Suprapubic skin (tissue), 4 donors: ENCODE measurements at regions not wholly inside any gene's neighbourhood (a gene's known extent, or its start where the extent isn't known, plus 50 kb on each side); places are given as distances from the start of the nearest gene placed in this dataset.

ENCODE experiments used
- DNase-seq, 2 donors: peaks; one replicate each; pipeline ENCODE4 v3.0.0-alpha.2; 2019; ENCODE audit warnings: low spot score in 2 of 2
- H3K27ac ChIP-seq: fragments of 200-600 bp; sonication (generic); one replicate; pipeline ENCODE4 v1.5.1; 2019
- H3K27me3 ChIP-seq: fragments of 200-600 bp; sonication (generic); one replicate; pipeline ENCODE4 v1.5.1; 2019
- H3K36me3 ChIP-seq: fragments of 200-600 bp; sonication (generic); one replicate; pipeline ENCODE4 v1.5.1; 2019
- H3K4me1 ChIP-seq: fragments of 200-600 bp; sonication (generic); one replicate; pipeline ENCODE4 v1.5.1; 2019
- H3K4me3 ChIP-seq: fragments of 200-600 bp; sonication (generic); one replicate; pipeline ENCODE4 v1.5.1; 2019; ENCODE audit warnings: mild to moderate bottlenecking
- H3K9me3 ChIP-seq: fragments of 200-600 bp; sonication (generic); one replicate; pipeline ENCODE4 v1.5.1; 2019
- EP300 ChIP-seq: sonication (generic); formaldehyde crosslinking; IDR thresholded peaks from one replicate; pipeline ENCODE4 v1.6.1; 2017; ENCODE audit warnings: antibody characterized with exemption
- POLR2A ChIP-seq, 2 donors: fragments of 450-650 bp; IDR thresholded peaks; one replicate each; pipeline ENCODE4 v1.6.1; 2017; ENCODE audit warnings: antibody characterized with exemption in 2 of 2, mild to moderate bottlenecking in 2 of 2, moderate library complexity in 2 of 2
- POLR2AphosphoS5 ChIP-seq, 3 donors: sonication (generic); formaldehyde crosslinking; IDR thresholded peaks; one replicate each; pipeline ENCODE4 v1.6.1; 2017; ENCODE audit warnings: antibody characterized with exemption in 3 of 3
- WGBS: methylation state at CpG from one replicate; pipeline ENCODE4 v1.1.5; 2018; 5-methylcytosine and 5-hydroxymethylcytosine counted together
- TF ChIP-seq, protein P1 (sequence below), 2 donors: fragments of 200-600 bp in 1 of 2; fragments of 450-650 bp in 1 of 2; sonication (generic) in 1 of 2; IDR thresholded peaks; one replicate each; pipeline ENCODE4 v1.5.1; 2016 to 2019; ENCODE audit warnings: antibody characterized with exemption in 2 of 2, mild to moderate bottlenecking in 1 of 2, moderate library complexity in 1 of 2

DNA sequence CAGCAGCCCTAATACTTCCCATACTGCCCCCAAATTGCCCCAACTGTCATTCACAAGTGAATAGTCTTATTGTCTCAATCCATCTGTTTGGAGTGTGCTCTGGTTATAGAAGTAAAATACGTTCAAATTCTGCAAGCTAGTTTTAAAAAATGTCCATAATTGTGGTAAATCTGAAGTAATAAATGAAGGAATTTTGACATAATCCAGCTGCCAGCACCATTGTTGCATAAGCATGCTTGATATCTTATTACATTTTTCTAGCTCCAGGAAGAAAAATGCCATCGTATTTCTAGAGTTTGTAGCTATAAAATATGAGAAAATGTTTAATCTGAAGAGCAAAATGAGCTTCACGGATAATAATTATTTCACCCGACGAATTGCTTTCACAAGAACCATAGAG is 664.7 kb downstream of the RFPL4B start:
- TF ChIP-seq POLR2A (IDR thresholded peaks at IDR 0.05) (no peak), EP300 (no peak), POLR2AphosphoS5 (IDR thresholded peaks at IDR 0.05) (no peak)
- TF ChIP-seq, protein P1, sequence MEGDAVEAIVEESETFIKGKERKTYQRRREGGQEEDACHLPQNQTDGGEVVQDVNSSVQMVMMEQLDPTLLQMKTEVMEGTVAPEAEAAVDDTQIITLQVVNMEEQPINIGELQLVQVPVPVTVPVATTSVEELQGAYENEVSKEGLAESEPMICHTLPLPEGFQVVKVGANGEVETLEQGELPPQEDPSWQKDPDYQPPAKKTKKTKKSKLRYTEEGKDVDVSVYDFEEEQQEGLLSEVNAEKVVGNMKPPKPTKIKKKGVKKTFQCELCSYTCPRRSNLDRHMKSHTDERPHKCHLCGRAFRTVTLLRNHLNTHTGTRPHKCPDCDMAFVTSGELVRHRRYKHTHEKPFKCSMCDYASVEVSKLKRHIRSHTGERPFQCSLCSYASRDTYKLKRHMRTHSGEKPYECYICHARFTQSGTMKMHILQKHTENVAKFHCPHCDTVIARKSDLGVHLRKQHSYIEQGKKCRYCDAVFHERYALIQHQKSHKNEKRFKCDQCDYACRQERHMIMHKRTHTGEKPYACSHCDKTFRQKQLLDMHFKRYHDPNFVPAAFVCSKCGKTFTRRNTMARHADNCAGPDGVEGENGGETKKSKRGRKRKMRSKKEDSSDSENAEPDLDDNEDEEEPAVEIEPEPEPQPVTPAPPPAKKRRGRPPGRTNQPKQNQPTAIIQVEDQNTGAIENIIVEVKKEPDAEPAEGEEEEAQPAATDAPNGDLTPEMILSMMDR (IDR thresholded peaks at IDR 0.05) = no peak
- H3K9me3 ChIP-seq = no peaks in the 10 kb centered on the region
- H3K36me3 ChIP-seq = no peaks in the 10 kb centered on the region
- H3K4me3 ChIP-seq = no peak overlapping the region
- no peak overlapping the region for H3K27ac ChIP-seq
- no peaks in the 10 kb centered on the region for H3K4me1 ChIP-seq
- WGBS = 43% methylated on average over 5 of the region's 5 CpGs
- H3K27me3 ChIP-seq = no peaks in the 10 kb centered on the region
- DNase-seq = no peak

DNA sequence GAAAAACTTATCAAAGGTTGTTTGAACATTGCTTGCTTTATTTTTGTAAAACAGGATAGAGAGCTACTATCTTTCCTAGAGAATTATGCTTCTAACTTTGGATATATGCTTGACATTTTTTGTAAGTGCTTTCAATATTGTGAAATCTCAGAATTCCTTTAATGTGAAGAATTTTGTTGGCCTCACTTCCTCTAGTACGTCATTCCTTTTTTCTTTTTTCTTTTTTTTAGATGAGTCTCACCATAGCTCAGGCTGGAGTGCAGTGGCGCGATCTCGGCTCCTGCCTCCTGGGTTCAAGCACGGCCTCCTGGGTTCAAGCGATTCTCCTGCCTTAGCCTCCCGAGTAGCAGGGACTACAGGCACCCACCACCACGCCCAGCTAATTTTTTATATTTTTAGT is 668.1 kb downstream of the RFPL4B start:
- no peaks in the 10 kb centered on the region for H3K9me3 ChIP-seq
- H3K4me3 ChIP-seq = no peak overlapping the region
- no peaks in the 10 kb centered on the region for H3K27me3 ChIP-seq
- H3K27ac ChIP-seq = no peak overlapping the region
- no peaks in the 10 kb centered on the region for H3K36me3 ChIP-seq
- WGBS = 63% methylated on average over 8 of the region's 8 CpGs
- no peak for TF ChIP-seq EP300
- TF ChIP-seq POLR2A (IDR thresholded peaks at IDR 0.05) = no peak
- no peak for TF ChIP-seq POLR2AphosphoS5 (IDR thresholded peaks at IDR 0.05)
- TF ChIP-seq, protein P1 (IDR thresholded peaks at IDR 0.05) = no peak
- peaks cover 25% of the 10 kb centered on the region for H3K4me1 ChIP-seq
- DNase-seq = no peak

DNA sequence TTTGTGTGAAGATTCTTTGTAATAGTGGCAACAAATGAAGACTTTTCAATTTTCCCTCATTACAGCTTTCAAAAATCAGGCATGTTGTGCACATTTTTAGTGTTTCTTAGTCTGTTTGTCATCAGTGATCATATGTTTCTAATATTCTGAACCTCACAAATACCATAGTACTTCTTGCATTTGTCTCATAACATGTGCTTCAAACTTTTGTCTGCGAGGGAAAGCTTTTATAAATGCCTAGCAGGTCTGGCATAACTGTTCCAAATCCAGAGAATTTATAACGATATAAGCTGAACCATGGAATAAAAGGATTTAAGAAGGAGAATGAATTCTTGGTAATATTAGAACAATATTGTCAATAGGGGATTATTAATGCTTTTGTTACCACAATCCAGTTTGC is 670.2 kb downstream of the RFPL4B start:
- Histone ChIP-seq H3K36me3 (no peaks in the 10 kb centered on the region), H3K4me1 (peaks cover 25% of the 10 kb centered on the region), H3K27me3 (no peaks in the 10 kb centered on the region), H3K9me3 (no peaks in the 10 kb centered on the region), H3K4me3 (no peak overlapping the region), H3K27ac (no peak overlapping the region)
- TF ChIP-seq EP300 = no peak
- TF ChIP-seq, protein P1 (IDR thresholded peaks at IDR 0.05) = no peak
- no peak for TF ChIP-seq POLR2A (IDR thresholded peaks at IDR 0.05)
- no peak for TF ChIP-seq POLR2AphosphoS5 (IDR thresholded peaks at IDR 0.05)
- 68% methylated on average over 2 of the region's 2 CpGs for WGBS
- no peak for DNase-seq

DNA sequence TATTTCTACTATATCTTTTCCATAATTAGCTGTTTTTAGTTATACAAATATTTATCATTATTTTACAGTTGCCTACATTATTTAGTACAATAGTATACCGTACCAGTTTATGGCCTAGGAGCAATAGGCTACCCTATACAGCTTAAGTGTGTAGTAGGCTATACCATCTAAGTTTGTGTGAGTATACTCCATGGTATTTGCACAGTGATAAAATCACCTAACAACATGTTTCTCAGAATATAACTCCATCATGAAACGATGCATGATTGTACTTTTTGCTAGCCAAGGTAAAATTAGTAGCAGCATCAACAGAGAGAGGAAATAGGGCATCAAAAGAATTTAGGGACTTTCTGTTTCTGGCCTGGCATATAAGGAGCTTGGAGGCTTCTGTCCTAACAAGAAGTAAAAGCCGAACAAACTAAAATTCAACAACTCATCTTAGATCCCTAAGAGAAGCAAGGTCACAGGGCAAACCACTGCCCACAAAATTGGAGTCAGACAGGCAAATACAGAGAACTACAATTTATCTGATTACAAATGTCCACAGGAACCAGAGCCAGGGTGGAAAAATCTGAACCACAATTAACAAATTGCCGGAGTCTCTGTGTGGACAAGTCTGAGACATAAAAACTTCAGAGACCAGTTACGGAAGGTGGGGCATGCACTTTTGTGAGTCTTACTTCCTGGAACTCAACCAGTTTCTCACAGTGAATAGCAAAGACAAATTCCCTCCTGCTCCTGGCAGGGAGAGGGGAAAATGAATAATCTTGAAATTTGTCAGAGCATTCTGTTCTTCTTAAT is 671.4 kb downstream of the RFPL4B start:
- no peak overlapping the region for H3K4me3 ChIP-seq
- H3K9me3 ChIP-seq = no peaks in the 10 kb centered on the region
- no peaks in the 10 kb centered on the region for H3K27me3 ChIP-seq
- WGBS = 28% methylated on average over 5 of the region's 5 CpGs
- no peaks in the 10 kb centered on the region for H3K36me3 ChIP-seq
- peak overlapping the region; percentile 72 for H3K27ac ChIP-seq
- TF ChIP-seq EP300 = no peak
- peak in 1 of 3 donors; percentile 59 for TF ChIP-seq POLR2AphosphoS5 (IDR thresholded peaks at IDR 0.05)
- no peak for DNase-seq
- H3K4me1 ChIP-seq = peaks cover 25% of the 10 kb centered on the region

DNA sequence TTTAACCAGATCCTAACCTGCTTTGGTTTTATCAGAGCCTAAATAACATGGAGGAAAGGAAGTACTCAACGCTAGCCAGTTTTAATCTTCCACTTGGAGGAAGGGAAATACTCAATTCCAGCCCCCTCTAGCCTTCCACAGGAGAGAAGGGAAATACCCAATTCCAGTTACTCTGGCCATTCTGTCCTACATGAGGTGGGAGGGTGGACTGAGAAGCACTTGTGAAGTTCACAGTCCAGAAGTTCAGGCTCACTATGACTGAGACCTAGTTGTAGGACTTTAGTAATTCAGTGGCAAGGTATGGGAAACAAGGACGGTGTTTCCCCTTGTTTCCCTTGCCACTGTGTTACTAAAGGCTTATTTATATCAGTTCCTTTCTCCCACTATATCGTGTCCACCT is 672.0 kb downstream of the RFPL4B start:
- no peak for TF ChIP-seq POLR2AphosphoS5 (IDR thresholded peaks at IDR 0.05)
- TF ChIP-seq POLR2A (IDR thresholded peaks at IDR 0.05) = no peak
- TF ChIP-seq EP300 = no peak
- TF ChIP-seq, protein P1 (IDR thresholded peaks at IDR 0.05) = no peak

More for the DNA sequence above, 672.0 kb downstream of the RFPL4B start:
- peaks cover 25% of the 10 kb centered on the region for H3K4me1 ChIP-seq
- peak overlapping the region; percentile 72 for H3K27ac ChIP-seq
- no peaks in the 10 kb centered on the region for H3K9me3 ChIP-seq
- H3K27me3 ChIP-seq = no peaks in the 10 kb centered on the region
- no peaks in the 10 kb centered on the region for H3K36me3 ChIP-seq
- no peak overlapping the region for H3K4me3 ChIP-seq
- DNase-seq = no peak
- WGBS = 52% methylated on average over 3 of the region's 3 CpGs
